Glomerular visceral epithelial cell (primary cell): ENCODE measurements at regions not wholly inside any gene's neighbourhood (a gene's known extent, or its start where the extent isn't known, plus 50 kb on each side); places are given as distances from the start of the nearest gene placed in this dataset.

Experiments
- DNase-seq: peaks from one replicate; pipeline ENCODE4 v3.0.0-alpha.2; 2016; ENCODE audit errors: extremely low spot score

DNA sequence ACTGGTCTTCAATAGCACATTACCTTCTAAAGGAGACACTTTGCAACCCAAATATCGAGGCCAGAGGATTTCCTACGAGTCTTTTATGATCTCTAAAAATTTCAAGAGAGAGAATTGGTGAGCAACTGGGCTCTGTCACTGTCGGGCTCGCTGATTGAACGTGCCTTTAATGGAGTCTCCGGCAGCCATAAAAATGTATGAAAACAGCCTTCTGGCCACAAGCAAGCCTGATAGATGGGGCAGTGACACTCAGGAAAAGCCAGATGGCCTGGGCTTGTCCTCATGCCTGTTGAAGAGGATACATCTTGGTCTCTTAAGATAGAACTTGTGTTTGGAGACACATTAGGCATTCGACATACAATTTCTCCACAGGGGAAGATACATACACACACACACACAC, 419.5 kb upstream of the PROK2 start:
- DNase-seq, result no peak

DNA sequence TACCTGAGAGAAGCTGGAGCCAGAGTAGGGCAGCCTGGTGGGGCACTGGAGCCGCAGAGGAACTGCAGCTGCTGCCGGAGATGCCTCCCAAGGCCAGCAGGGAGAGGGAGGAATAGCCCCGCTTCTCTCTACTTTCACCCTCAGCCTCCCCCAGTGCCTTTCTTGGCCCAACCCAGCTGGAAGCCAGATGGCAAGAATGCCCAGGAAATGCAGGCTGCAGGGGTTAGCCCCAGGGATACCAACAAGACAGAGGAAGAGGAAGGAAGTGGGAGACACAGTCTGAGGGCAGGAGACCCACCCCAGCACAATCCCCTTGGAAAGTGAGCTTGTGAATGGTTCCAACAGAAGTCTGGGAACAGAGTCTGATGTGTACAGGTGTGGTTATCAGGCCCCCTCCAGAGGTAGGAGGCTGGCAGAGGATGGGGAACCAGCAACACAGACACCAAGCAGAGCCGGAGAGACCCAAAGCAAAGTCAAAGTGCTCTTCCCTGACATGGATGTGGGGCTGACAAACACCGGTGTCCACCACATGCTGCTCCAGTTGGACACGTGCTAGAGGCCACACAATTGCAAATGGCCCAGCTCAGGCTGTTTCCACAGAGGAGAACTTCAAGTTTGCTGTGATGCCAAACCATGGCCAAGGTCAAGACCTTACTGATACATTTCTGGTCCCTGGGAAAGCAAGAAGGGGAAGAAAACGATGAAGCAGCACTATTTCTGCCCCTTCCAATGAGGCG, 418.8 kb upstream of the PROK2 start:
- DNase-seq, result no peak

DNA sequence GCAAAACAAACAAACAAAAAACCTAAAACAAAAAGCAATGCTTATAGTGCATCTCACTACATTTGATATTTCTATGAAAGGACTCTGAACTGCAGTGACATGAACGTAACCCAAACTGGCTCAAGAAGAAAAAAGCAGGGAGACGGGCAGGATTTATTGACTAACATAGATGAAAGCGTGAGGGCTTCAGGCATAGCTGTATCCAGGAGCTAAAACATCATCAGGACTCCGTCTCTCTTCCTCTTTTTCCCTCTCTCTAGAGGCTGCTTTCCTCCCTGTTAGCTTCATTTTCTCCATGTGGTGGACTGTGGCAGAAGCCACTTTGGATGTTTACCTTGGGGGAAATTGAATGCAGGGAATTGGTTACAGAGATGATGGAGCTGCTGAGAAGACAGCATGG, 418.2 kb upstream of the PROK2 start:
- no peak for DNase-seq

DNA sequence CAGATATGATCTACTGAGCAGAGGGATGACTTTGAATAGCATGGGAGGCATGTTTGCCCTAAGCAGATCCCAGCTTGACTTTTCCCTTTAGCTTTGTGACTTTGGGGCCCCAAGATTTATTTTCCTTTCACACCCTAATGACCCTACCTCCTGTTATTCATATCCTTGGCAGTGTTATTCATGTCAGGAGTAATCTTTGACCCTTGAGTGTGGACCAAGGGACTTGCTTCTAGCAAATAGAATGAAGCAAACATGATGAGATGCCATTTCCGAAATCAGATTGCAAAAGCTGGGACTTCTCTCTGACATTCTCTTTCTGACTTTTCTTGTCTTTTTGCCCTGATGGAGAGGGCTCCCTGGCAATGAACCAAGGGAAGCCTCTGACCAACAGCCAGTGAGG, 415.4 kb upstream of the PROK2 start:
- DNase-seq, result no peak

DNA sequence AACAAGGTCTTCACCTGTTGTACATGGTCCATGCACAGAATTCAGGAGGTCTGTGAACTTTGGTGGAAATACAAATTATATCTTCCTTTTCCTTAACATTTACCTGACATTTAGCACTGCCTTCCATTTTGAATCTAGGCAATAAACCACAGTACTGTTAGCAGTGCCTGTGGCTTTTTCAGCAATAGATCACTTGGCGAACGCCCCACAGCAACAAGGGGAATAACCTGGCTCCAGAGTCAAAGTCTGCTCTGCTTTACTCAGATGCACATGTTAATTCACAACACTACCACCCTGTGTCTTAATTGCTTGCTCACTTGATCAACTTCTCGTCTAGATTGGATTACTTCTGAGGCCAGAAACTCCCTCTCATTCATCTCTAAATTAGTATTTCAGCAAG, 414.6 kb upstream of the PROK2 start:
- DNase-seq, result no peak

DNA sequence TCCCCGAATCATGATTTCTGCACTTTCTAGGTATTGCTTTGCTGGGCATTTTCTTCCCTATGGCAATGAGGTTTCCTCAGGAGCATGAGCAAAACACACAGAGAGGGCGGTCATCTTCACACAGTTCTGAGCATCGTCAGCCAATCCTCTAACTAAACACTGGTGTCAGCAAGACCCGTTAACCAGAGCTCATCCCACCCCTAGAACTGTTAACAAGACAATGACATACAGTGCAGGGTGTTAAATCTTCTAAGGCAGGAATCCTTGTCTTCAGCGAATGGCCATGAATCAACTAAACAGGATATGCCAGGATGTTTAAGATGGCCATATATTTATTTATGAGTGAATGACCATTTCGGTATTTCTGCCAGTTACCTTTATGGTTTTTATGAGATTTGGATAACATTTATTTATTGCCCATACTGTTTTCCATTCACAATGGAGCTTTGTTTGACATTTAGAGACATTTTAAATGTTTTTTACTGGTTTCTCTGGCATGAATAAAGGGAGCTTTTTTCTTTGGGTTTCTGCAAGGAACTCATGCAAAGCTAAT, 411.5 kb upstream of the PROK2 start:
- no peak for DNase-seq

DNA sequence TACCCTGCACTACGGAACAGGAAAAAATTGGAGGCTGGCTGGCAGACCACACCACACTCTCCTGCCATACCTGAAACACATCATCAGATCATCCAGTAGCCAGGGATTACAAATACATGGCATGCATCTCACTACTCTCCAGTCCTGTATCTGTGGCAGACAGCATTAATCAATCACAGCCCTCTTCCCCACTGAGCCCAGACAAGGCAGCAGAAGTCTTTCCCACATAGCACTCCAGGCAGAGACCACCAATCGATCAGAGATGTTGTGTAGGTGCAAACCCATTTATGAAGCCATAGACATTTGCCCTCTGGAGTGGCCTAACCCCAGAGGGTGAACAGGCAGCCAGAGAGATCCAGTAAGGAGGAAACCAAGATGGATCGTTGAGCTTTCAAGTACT, 410.9 kb upstream of the PROK2 start:
- no peak for DNase-seq

DNA sequence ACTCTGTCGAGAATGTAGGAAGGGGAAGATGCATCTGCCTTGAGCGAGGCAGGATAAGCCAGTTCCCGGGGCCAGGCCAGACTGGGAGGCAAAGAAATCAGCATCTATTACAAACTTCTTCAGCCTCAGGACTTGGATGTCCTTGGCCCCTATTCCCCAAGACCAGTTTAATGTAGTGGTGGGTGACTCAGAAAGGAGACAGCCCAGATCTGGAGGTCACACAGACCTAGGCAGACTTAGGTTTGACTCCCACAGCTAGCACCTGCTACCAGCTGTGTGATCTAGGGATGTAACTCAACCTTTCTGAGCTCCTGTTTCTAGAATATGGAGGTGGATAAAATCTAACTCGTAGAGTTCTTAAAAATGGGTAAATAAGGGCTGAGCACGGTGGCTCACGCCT, 409.5 kb upstream of the PROK2 start:
- DNase-seq, result no peak

DNA sequence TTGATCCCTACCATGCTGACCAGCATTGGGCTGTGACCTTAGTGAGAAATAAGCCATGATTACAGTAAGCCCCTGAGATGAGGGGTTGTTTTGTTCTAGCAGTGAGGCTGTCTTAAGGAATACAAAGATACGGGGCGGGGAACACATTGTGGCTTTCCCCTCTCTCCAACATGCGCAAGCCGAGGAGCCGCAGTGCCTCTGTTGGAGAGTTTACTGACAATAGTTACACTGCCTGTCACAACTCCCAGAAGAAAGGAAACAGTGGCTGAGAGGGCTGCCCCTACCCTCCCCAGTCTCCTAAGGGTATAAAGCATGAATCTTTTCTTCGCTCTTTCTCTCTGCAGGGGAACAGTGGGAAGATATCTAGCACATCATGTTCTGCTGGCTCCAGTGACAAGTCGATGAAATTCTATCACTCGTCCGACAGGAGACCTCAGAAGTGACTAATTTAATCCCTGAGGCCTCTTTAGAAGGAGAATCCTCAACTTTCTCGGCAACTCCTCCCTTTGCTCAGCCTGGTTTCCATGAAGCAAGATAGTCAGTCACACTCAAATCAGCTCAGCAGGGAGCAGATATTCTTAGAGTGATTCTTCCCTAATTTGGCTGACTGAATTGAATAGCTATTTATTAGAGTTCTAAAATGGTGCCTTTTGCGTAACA, 409.0 kb upstream of the PROK2 start:
- DNase-seq, result no peak

DNA sequence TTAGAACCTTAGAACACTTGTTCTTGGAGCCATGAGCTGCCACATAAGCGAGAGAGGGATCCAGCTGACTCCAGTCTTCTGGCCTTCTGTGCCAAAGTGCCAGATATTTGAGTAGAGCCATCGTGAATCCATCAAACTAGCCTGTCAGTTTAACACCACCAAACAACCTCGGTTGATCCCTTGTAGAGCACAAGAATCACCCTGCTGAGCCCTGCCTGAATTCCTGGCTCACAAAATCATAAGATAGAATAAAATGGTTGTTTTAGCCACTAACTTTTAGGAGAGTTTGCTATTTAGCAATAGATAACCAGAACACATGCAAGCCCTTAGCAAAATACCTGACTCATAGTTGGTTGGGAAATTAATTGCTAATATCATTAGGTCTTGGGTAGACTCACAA, 407.6 kb upstream of the PROK2 start:
- no peak for DNase-seq

DNA sequence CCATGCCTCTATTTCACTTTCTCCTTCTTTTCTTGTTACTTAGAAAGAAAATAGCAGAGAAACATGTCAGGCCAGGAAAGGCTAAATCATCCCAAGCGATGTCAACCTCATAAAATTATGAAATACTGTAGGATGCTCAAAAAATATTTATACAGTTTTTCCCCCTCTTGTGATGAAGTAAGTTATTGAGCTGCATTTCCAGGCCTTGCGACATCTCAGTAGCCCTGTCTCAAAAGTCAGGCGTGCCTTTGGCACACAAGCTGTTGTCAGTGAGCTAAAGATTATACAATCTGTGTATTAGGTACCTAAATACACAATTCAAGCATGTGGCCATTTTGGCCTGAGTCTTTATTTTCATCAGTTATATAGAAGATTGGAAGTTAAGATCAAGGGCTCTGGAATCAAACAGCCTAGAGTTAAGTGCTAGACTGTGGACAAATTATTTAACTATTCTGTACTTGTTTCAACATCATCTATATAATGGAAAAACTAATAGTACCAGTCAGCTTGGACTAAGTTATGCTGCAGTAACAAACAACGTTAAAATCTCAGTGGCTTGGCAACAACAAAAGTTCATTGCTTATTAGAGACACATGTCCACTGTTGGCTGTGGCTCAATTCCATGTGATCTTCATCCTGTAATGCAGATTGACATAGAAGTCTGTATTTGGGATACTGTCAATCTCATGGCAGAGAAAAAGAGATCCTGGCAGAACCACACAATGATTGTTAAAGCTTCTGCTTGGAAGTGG, 406.4 kb upstream of the PROK2 start:
- no peak for DNase-seq

DNA sequence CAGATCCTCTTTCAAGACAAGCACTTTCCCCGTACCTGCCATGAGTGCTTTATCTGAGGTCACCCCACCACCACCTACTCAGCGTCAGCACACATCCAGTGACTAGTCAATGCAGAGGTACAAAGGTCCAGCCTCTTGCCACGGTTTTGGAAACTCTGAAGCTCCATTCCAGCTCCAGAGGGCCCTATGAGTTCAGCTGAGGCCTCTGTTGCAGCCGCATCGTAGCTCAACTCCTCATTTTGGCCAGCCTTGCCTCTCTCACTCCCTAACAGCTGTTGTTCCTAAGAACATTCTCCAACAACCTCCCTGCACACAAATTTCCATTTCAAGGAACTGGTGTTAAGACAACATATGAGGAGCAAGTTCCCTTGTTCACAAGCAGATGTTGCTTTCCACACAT, 405.1 kb upstream of the PROK2 start:
- DNase-seq, result no peak

DNA sequence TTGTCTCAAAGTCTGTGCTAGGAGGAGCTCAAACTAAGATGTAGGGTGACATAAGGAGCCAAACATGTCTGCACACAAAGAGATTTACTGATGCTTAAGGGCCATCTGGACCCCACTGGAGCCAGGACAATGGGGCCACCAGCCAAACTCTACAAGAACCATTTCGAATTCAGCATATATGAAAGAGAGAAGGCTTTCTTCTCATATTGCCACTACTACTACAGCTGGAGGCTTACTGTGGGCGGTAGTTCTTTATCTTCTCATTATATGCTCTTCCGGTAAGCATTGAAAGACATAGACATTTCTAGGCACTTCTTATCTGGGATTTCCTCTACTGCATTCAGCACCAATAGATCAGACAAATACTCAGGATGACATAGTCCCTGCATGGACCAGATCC, 404.4 kb upstream of the PROK2 start:
- DNase-seq, result no peak

DNA sequence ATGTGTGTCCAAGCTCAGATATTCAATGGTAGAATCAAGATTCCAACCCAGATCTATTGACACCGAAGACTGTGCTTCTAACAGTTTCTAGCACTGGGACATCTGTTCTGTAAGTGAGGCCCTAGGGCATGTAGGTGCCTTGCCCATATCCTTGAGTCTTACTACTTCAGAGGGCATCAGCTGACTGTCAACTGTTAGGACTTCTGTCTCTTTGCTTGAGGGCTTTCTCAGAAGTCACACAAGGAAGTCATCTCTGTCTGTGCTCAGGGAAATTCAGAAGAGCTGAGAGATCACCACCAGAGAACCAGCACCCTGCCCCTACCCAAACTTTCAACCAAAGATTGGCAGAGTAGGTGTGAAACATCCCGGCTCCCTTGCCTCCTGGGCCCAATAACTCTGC, 403.6 kb upstream of the PROK2 start:
- no peak for DNase-seq

DNA sequence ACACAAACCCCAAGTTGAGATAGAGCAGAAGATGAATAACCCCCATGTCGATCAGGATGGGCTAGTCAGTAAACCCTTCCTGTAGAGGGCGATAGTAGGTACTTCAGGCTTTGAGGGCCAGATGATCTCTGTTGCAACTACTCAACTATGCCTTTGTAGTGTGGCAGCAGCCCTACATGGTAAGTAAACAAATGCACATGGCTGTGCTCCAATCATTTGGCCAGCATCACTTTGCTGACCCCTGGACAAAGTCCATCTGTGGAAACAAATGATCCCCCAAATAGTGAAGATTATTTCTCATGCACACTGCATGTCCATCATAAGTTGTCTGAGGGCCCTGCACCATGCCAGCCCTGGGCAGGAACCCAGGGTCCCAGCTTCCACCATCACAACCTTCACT, 402.2 kb upstream of the PROK2 start:
- DNase-seq, result no peak

DNA sequence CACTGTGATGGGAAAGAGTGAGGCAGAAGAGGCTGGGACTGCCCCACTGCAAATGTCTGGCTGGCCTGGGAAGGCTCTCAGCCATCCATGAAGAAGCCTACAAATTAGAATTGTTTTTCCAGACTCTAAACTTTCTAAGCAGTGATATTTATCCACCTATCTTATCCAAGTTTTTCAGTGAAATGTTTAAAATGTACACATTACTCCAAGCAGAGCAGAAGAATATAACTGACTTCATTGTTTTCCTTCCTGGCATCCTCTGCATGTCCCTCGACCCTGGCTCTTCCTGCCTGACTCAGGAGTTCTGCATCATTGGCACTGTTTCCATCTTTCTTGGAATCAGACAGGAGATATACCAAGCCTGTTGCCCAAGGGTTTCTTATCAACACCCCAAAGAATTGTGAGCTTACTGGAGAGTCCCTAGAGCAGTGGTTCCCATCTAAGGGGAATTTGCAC, 401.5 kb upstream of the PROK2 start:
- DNase-seq, result no peak

DNA sequence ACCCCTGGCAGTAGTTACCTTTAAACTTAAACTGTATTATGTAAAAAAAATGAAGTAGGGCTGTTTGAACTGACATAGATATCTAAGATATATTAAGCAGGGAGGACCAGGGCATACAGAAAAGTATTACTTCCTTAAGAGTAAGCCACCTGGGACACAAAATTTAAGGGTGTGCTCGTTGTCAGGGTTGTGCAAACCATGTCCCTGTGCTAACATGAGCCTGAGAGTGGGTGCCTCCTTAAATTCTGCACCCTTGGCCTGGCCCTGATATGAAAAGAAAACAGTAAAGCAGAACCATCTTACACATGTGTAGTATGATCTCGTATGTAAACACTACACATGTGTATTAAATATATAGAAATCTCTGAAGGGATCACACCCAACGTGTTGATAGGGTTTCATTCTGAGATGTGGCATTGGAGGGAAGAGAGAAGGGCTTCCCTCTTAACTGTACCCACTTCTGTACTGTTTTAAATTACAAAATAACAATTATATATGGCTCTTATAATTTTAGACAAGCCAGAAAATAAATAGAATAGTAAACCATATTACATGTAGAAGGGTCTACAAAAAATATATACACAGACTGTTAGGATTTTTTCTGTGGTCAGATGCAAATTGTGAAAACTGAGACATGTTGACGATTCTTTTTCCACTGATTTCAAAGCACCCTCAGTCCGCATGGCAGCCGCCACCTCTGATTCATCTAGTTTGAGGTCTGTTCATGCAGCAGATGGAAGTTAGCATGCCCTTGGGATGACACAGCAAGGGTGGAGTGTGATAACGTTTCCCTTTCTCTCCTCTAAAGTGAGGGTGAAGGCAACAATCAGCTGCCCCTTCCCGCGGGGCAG, 400.8 kb upstream of the PROK2 start:
- peak; percentile 26 for DNase-seq

DNA sequence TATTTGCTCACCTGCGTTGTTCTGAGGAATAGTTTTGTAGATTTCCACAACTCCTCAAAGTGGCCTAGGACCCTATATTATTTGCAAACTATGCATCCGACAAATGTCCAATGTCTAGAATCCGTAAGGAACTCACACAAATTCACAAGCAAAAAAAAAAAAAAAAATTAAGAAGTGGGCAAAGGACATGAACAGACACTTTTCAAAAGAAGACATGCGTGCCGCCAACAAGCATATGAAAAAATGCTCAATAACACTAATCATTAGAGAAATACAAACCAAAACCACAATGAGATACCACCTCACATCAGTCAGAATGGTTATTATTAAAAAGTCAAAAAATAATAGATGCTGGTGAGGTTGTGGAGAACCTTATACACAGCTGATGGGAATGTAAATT, 398.5 kb upstream of the PROK2 start:
- no peak for DNase-seq

DNA sequence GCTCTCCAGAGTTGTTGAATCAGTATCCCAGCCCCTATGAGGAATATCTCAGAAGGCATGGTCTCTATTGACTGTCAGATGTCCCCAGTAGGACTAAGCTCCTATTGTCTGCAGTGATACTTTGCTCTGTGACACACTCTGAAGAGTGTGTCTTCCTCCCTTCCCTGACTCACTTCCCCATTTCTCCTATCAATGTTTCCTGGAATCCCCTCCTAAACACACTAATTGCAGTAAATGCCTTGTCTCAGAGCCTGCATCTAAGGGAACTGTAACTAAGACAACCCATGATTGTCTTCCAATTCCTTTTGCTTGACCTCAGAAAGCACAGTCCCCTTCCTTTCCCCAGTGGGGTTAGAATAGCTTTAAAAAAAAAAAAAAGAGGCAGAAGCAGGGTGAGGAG, 397.3 kb upstream of the PROK2 start:
- no peak for DNase-seq

DNA sequence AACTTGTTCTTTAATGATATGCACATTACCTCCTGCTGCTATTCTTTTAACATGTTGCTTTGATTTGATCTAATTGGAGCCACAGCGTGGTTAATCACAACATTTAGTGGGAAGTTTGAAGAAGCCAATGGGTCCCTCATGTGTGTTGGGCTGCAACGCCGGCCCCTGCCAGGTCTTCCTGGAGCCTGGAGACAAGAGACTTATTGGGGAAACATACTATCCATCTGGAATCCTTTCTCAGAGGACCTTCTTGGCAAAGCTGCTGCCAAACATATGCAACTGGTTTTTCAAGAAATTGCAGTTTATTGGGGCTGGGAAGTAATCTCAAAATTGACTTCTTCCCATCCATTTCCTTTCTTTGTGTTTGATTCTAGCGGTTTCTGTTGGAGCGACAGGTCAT, 396.3 kb upstream of the PROK2 start:
- DNase-seq, result no peak

DNA sequence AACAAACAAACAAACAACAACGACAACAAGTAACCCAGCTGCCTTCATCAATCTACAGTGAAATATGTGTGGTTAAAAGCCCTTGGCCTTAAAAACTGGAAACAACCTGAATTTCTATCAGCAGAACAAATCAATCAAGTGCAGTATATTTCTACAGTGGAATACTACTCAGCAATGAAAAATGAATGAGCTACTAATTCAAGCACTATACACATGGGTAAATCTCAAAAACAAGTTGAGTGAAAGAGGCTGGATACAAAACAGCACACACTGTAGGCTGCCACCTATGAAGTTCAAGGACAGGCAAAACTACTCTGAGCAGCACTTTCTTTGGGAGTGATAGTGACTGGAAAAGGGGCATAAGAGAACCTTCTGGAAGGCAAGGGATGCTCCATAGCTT, 395.5 kb upstream of the PROK2 start:
- DNase-seq, result no peak

DNA sequence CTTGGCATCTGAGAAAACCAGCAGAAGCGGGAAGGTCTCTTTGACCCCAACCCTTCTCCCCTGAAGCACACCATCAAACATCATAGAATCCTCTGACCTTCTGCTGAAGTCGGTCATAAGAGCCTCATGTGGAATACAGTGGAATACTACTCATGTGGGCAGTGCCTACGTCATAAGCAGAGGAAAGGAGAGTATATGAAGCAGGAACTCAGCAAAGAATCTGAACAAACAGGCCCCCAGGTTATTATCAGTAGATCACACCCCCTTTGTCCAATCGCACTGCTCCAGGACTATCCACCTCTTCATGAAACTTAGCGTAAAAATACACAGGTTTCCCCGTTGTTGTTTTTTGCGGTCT, 394.1 kb upstream of the PROK2 start:
- DNase-seq, result no peak
